Natural killer cell treated with Interleukin-12 subunit alpha and Interleukin-12 subunit beta and Interleukin-15 and Interleukin-18, amount 100 ng/mL, for 72 hours (primary cell): ENCODE measurements at regions not wholly inside any gene's neighbourhood (a gene's known extent, or its start where the extent isn't known, plus 50 kb on each side); places are given as distances from the start of the nearest gene placed in this dataset.
"Not testable (repeated sequence)": the region's sequence is repeated elsewhere in the genome, so short reads cannot be mapped to it uniquely, and the experiment has no call there.

Experiments used
- ATAC-seq, 2 donors: fragments of 150-1000 bp; cut with Tn5 transposase in 1 of 2; sonication (Bioruptor Pico), chemical (Tn5 transposase) in 1 of 2; 2 replicates each; pipeline ENCODE4 v1.10.0; 2021
- DNase-seq: peaks from one replicate; pipeline ENCODE4 v3.0.0; 2022; ENCODE audit warnings: low spot score
- H3K27ac Mint-ChIP-seq, 2 donors: 1 replicate in 1 of 2; 2 replicates in 1 of 2; pipeline ENCODE4 v1.8.0; 2022; ENCODE audit warnings: mixed read lengths in 2 of 2, mild to moderate bottlenecking in 1 of 2, moderate library complexity in 1 of 2
- H3K27me3 Mint-ChIP-seq, 2 donors: 1 replicate in 1 of 2; 2 replicates in 1 of 2; pipeline ENCODE4 v1.8.0; 2022; ENCODE audit warnings: mixed read lengths in 2 of 2
- H3K36me3 Mint-ChIP-seq: one replicate; pipeline ENCODE4 v1.8.0; 2022; ENCODE audit warnings: mixed read lengths
- H3K4me1 Mint-ChIP-seq, 2 donors: 1 replicate in 1 of 2; 2 replicates in 1 of 2; pipeline ENCODE4 v1.8.0; 2022; ENCODE audit warnings: low read depth in 2 of 2, mixed read lengths in 2 of 2, mild to moderate bottlenecking in 1 of 2
- H3K4me3 Mint-ChIP-seq: one replicate; pipeline ENCODE4 v1.8.0; 2022; ENCODE audit warnings: mixed read lengths
- H3K9me3 Mint-ChIP-seq: 2 replicates; pipeline ENCODE4 v1.8.0; 2022; ENCODE audit warnings: mixed read lengths

GRCh38 chr3:176310641-176311040, 886.6 kb downstream of the TBL1XR1 start:
- Mint-ChIP-seq H3K27ac (no peak overlapping the region), H3K4me3 (no peak overlapping the region), H3K4me1 (no peaks in the 10 kb centered on the region), H3K27me3 (no peaks in the 10 kb centered on the region), H3K9me3 (peaks cover 21% of the 10 kb centered on the region), H3K36me3 (peaks cover 6% of the 10 kb centered on the region)
- ATAC-seq (no peak), DNase-seq (no peak)

- DNase-seq: no peak
- H3K4me3 Mint-ChIP-seq: no peak overlapping the region
- no peaks in the 10 kb centered on the region for H3K4me1 Mint-ChIP-seq
- ATAC-seq: no peak
- no peaks in the 10 kb centered on the region for H3K27me3 Mint-ChIP-seq
- no peak overlapping the region for H3K27ac Mint-ChIP-seq
- H3K36me3 Mint-ChIP-seq: no peaks in the 10 kb centered on the region
- H3K9me3 Mint-ChIP-seq: peaks cover 5% of the 10 kb centered on the region
These were observed 895.0 kb downstream of the TBL1XR1 start for GRCh38 chr3:176302271-176302670.

DNA sequence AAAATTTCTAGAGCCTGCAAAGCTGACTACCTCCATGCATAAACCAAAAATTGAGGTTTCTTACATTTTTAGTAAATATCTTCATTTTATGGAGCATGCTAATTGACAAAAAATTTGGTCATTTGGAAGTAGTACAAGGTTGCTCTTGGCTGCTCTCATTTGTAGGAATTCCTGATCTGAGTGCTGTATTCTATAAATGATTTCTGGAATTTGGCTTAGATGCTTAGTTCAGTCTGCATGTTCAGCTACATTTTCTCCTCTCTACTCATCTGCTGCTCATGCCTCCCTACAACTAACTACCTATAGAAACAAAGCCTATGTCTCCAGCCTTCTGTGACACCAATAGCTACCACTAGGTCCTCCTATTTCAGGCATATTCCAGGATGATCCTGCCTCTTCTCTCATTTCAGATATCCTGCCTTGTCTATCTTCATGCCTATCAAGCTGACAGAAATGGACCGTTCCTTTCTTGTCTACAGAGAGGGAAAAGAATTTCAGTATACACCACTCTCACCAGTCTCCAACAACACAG, 901.1 kb downstream of the TBL1XR1 start:
- DNase-seq (no peak), ATAC-seq (no peak)
- Mint-ChIP-seq H3K9me3 (peaks cover 15% of the 10 kb centered on the region), H3K27me3 (no peaks in the 10 kb centered on the region), H3K36me3 (peaks cover 5% of the 10 kb centered on the region), H3K27ac (no peak overlapping the region), H3K4me1 (no peaks in the 10 kb centered on the region), H3K4me3 (no peak overlapping the region)

DNA sequence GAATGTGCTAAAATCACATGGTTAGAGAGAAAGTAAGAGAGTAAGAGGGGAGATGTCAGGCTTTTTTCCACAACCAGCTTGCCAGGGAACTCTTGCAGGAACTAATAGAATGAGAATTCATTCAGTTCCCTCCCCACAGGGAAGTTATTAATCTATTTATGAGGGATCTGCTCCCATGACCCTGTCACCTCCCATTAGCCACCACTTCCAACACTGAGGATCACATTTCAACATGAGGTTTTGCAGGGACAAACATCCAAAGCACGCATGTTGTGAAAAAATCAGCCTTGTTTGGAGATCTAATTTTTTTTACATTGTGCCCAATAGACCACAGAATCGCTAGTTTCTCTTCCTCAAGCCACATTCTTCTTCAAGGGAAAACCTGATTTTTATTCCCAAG, 904.0 kb downstream of the TBL1XR1 start:
- Mint-ChIP-seq H3K27me3 (no peaks in the 10 kb centered on the region), H3K27ac (no peak overlapping the region), H3K4me1 (no peaks in the 10 kb centered on the region), H3K36me3 (peaks cover 5% of the 10 kb centered on the region), H3K4me3 (no peak overlapping the region), H3K9me3 (peaks cover 15% of the 10 kb centered on the region)
- no peak for DNase-seq
- no peak for ATAC-seq

DNA sequence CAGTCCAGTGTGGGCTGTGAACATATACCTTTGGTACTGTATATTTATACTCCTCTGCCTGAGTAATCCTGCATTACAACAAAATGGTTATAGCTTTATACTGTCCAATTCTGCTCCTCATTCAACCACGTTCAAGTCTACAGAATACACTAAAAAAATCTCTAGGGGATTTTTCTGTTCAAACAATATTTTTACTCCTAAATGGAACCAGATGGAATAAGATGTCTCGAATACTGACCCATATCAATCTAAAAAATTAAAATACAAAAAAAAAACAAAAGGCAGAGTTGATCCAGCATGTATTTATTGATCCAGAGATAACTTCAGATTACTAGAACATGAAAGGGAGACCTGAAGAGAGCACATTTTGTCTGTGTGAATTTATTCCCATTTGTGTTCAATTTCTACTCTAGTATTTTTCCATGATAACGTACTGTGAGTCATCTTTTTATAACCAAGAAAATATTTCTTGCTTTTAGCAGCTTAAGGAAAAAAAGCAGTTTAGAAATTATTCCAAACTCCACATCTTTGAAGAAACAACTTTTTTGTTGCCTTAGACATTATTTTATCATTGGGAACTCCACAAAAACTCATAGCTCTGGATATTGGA, 910.7 kb downstream of the TBL1XR1 start:
- Mint-ChIP-seq H3K9me3 (no peaks in the 10 kb centered on the region), H3K27ac (no peak overlapping the region), H3K36me3 (no peaks in the 10 kb centered on the region), H3K4me3 (no peak overlapping the region), H3K27me3 (no peaks in the 10 kb centered on the region), H3K4me1 (no peaks in the 10 kb centered on the region)
- no peak for ATAC-seq
- DNase-seq: no peak

DNA sequence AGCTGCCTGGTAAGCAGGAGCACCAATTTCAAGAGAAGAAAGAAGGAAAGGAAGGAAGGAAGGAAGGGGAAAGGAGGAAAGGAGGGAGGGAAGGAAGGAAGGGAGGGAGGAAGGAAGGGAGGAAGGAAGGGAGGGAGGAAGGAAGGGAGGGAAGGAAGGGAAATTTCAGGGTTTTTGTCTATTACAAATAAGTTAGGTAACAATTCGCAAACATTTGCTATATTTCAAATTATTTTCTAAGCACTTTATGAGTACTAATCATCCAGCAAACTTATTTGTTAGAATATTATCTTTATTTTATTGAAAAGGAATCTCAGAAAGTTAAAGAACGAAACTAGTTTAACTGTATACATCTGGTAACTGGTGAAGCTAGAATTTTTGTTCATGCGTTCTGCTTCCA, 921.7 kb downstream of the TBL1XR1 start:
- no peak for ATAC-seq
- H3K4me1 Mint-ChIP-seq: no peaks in the 10 kb centered on the region
- peaks cover 12% of the 10 kb centered on the region for H3K9me3 Mint-ChIP-seq
- H3K4me3 Mint-ChIP-seq: no peak overlapping the region
- DNase-seq: no peak
- no peaks in the 10 kb centered on the region for H3K27me3 Mint-ChIP-seq
- no peak overlapping the region for H3K27ac Mint-ChIP-seq
- no peaks in the 10 kb centered on the region for H3K36me3 Mint-ChIP-seq

DNA sequence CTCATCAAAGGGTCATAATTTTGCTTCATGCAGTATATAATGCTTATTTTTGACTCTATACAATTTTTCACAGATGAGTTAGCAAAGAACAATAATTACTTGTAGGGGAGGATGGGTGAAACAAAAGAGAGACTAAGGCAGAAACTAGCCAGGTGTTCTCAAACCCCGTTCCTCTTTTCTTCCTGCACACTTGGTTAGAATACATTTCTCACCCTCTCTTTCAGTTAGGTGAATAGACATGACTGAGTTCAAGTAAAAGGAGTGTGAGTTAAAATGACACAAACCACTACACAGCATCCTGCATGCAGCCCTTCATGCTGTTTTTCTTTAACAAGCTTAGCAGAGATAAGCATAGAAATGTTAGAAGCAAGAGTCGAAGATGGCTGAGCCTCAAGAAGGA, 922.2 kb downstream of the TBL1XR1 start:
- Mint-ChIP-seq H3K9me3 (peaks cover 12% of the 10 kb centered on the region), H3K4me3 (no peak overlapping the region), H3K4me1 (no peaks in the 10 kb centered on the region), H3K27me3 (no peaks in the 10 kb centered on the region), H3K36me3 (no peaks in the 10 kb centered on the region), H3K27ac (no peak overlapping the region)
- no peak for ATAC-seq
- no peak for DNase-seq

DNA sequence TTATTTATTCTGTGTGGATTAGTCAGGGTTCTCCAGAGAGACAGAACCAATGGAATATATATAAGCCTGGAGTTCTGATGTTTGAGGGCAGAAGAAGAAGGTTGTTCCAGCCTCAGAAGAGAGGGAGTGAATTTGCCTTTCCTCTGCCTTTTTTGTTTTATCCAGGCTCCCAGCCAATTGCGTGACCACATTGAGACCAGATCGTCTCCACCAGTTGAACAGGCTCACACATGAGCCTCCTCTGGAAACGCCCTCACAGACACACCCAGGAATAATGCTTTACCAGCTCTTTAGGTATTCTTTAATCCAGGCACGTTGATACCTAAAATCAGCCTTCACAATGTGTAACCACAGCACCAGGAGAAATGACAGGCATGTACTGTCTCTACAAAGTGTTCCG, 923.1 kb downstream of the TBL1XR1 start:
- peaks cover 12% of the 10 kb centered on the region for H3K9me3 Mint-ChIP-seq
- no peaks in the 10 kb centered on the region for H3K27me3 Mint-ChIP-seq
- H3K4me1 Mint-ChIP-seq: no peaks in the 10 kb centered on the region
- no peak for ATAC-seq
- H3K27ac Mint-ChIP-seq: no peak overlapping the region
- no peak for DNase-seq
- H3K4me3 Mint-ChIP-seq: no peak overlapping the region
- H3K36me3 Mint-ChIP-seq: no peaks in the 10 kb centered on the region

DNA sequence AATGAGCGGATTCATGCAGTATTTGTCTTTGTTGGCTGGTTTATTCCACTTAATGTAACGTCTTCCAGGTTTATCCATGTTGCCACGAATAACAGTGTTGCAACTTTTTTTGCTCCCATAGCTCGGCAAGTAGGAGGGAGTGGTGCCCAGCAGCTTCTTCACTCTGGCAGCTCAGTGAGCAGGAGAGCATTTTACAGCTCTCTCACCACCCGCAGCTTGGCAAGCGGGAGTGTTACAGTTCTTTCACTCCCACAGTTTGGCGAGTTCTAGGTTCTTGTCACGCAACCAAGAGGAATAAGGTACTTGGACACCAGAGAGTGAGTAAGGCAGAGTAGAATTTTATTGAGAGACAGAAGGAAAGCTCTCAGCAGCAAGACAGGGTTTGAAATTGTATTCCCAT, 935.2 kb downstream of the TBL1XR1 start:
- no peak overlapping the region for H3K27ac Mint-ChIP-seq
- no peaks in the 10 kb centered on the region for H3K27me3 Mint-ChIP-seq
- DNase-seq: no peak
- H3K9me3 Mint-ChIP-seq: peaks cover 21% of the 10 kb centered on the region
- no peak for ATAC-seq
- H3K4me1 Mint-ChIP-seq: no peaks in the 10 kb centered on the region
- H3K4me3 Mint-ChIP-seq: no peak overlapping the region
- H3K36me3 Mint-ChIP-seq: peaks cover 7% of the 10 kb centered on the region

GRCh38 chr3:176247191-176247590, 950.1 kb downstream of the TBL1XR1 start:
- ATAC-seq: no peak
- H3K4me1 Mint-ChIP-seq: no peaks in the 10 kb centered on the region
- no peaks in the 10 kb centered on the region for H3K36me3 Mint-ChIP-seq
- DNase-seq: no peak
- peaks cover 17% of the 10 kb centered on the region for H3K9me3 Mint-ChIP-seq
- H3K4me3 Mint-ChIP-seq: no peak overlapping the region
- H3K27me3 Mint-ChIP-seq: no peaks in the 10 kb centered on the region
- no peak overlapping the region for H3K27ac Mint-ChIP-seq

- Mint-ChIP-seq H3K4me1 (no peaks in the 10 kb centered on the region), H3K27me3 (no peaks in the 10 kb centered on the region), H3K4me3 (no peak overlapping the region), H3K9me3 (peaks cover 17% of the 10 kb centered on the region), H3K27ac (no peak overlapping the region), H3K36me3 (peaks cover 10% of the 10 kb centered on the region)
- ATAC-seq (no peak), DNase-seq (no peak)
These were observed 977.3 kb downstream of the TBL1XR1 start for GRCh38 chr3:176219970-176220369.

DNA sequence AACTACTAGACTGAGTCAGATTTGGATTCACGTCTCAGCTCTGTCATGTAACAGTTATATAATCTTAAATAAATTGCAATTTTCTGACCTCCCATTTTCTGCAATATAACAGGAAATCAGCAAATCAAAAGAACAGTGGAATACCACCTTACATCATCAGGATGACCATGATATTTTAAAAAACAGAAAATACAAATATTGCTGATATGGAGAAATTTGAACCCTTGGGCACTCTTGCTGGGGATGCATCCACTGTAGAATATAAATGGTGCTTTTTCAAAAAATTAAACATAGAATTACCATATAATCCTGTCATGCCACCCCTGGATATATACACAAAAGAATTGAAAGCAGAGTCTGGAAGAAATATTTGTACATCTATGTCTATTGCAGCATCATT, 982.5 kb downstream of the TBL1XR1 start:
- ATAC-seq (no peak), DNase-seq (no peak)
- Mint-ChIP-seq H3K4me3 (no peak overlapping the region), H3K27me3 (no peaks in the 10 kb centered on the region), H3K9me3 (peaks cover 14% of the 10 kb centered on the region), H3K36me3 (peaks cover 5% of the 10 kb centered on the region), H3K27ac (no peak overlapping the region), H3K4me1 (no peaks in the 10 kb centered on the region)

DNA sequence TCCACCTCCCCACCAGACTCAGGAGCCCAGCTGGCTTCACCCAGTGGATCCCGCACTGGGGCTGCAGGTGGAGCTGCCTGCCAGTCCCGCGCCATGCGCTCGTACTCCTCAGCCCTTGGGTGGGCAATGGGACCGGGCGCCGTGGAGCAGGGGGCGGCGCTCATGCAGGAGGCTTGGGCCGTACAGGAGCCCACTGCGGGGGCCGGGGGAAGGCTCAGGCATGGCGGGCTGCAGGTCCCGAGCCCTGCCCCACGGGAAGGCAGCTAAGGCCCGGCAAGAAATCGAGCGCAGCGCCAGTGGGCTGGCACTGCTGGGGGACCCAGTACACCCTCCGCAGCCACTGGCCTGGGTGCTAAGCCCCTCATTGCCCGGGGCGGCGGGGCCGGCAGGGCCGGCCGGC, 984.0 kb downstream of the TBL1XR1 start:
- DNase-seq: peak; percentile 55
- not testable (repeated sequence) for H3K36me3 Mint-ChIP-seq, H3K4me1 Mint-ChIP-seq, ATAC-seq, H3K27ac Mint-ChIP-seq, H3K4me3 Mint-ChIP-seq, H3K27me3 Mint-ChIP-seq
- H3K9me3 Mint-ChIP-seq: peaks cover 10% of the 10 kb centered on the region

- H3K27ac Mint-ChIP-seq: no peak overlapping the region
- DNase-seq (no peak), ATAC-seq (no peak)
- H3K4me1 Mint-ChIP-seq: no peaks in the 10 kb centered on the region
- H3K9me3 Mint-ChIP-seq: peaks cover 14% of the 10 kb centered on the region
- no peak overlapping the region for H3K4me3 Mint-ChIP-seq
- H3K36me3 Mint-ChIP-seq: no peaks in the 10 kb centered on the region
- no peaks in the 10 kb centered on the region for H3K27me3 Mint-ChIP-seq
These were observed 988.4 kb downstream of the TBL1XR1 start for GRCh38 chr3:176208915-176209314.

GRCh38 chr3:176208283-176208682, 989.0 kb downstream of the TBL1XR1 start:
- Mint-ChIP-seq H3K27me3 (no peaks in the 10 kb centered on the region), H3K36me3 (no peaks in the 10 kb centered on the region), H3K9me3 (peaks cover 14% of the 10 kb centered on the region), H3K4me1 (no peaks in the 10 kb centered on the region), H3K4me3 (no peak overlapping the region), H3K27ac (no peak overlapping the region)
- DNase-seq (no peak), ATAC-seq (no peak)
